Calu3 (cell line): ENCODE measurements at regions not wholly inside any gene's neighbourhood (a gene's known extent, or its start where the extent isn't known, plus 50 kb on each side); places are given as distances from the start of the nearest gene placed in this dataset.

Source experiments
- BruUV-seq: library from RNA; stranded (reverse); fragments of 400-500 nt; replicated peaks from 2 replicates; lab custom pipeline; 2021; lab: Mats Ljungman, UMichigan
- CTCF ChIA-PET: fragments of 300-600 bp; sonication (Branson Sonifier 250); formaldehyde crosslinking; loops from one replicate; lab custom pipeline; 2022; ENCODE audit warnings: antibody characterized with exemption; lab: Charles Lee
- DNase-seq: peaks from one replicate; pipeline ENCODE4 v3.0.0; 2022
- H3K27ac Mint-ChIP-seq: one replicate; pipeline ENCODE4 v1.8.0; 2022; ENCODE audit warnings: mixed read lengths; ENCODE audit not compliant: unreplicated experiment
- H3K27me3 Mint-ChIP-seq: one replicate; pipeline ENCODE4 v1.8.0; 2022; ENCODE audit warnings: mixed read lengths; ENCODE audit not compliant: unreplicated experiment
- H3K36me3 Mint-ChIP-seq: one replicate; pipeline ENCODE4 v1.8.0; 2022; ENCODE audit warnings: mild to moderate bottlenecking, moderate library complexity, mixed read lengths; ENCODE audit not compliant: insufficient read depth, unreplicated experiment
- H3K4me1 Mint-ChIP-seq: one replicate; pipeline ENCODE4 v1.8.0; 2022; ENCODE audit warnings: mild to moderate bottlenecking, low read depth, mixed read lengths; ENCODE audit not compliant: unreplicated experiment
- H3K4me3 Mint-ChIP-seq: one replicate; pipeline ENCODE4 v1.8.0; 2022; ENCODE audit warnings: mild to moderate bottlenecking, low read depth, moderate library complexity, mixed read lengths; ENCODE audit not compliant: unreplicated experiment
- H3K9me3 Mint-ChIP-seq: one replicate; pipeline ENCODE4 v1.8.0; 2022; ENCODE audit warnings: low read depth, mixed read lengths; ENCODE audit not compliant: unreplicated experiment
- intact Hi-C: fragments of 100-400 bp; cut with micrococcal nuclease; formaldehyde crosslinking; loops from one replicate; pipeline ENCODE4 v1.10.0; 2022; ENCODE audit not compliant: unreplicated experiment
- TF ChIP-seq, protein P1 (sequence below): fragments of 200-600 bp; IDR thresholded peaks from one replicate; pipeline ENCODE4 v1.8.0; 2022; ENCODE audit warnings: antibody characterized with exemption; ENCODE audit not compliant: unreplicated experiment

- TF ChIP-seq, protein P1, sequence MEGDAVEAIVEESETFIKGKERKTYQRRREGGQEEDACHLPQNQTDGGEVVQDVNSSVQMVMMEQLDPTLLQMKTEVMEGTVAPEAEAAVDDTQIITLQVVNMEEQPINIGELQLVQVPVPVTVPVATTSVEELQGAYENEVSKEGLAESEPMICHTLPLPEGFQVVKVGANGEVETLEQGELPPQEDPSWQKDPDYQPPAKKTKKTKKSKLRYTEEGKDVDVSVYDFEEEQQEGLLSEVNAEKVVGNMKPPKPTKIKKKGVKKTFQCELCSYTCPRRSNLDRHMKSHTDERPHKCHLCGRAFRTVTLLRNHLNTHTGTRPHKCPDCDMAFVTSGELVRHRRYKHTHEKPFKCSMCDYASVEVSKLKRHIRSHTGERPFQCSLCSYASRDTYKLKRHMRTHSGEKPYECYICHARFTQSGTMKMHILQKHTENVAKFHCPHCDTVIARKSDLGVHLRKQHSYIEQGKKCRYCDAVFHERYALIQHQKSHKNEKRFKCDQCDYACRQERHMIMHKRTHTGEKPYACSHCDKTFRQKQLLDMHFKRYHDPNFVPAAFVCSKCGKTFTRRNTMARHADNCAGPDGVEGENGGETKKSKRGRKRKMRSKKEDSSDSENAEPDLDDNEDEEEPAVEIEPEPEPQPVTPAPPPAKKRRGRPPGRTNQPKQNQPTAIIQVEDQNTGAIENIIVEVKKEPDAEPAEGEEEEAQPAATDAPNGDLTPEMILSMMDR, result no peak
- DNase-seq, result no peak
- no peaks in the 10 kb centered on the region for H3K9me3 Mint-ChIP-seq
- intact Hi-C loops, result no loop called here
- H3K27me3 Mint-ChIP-seq, result peaks cover 70% of the 10 kb centered on the region
- no peaks in the 10 kb centered on the region for H3K36me3 Mint-ChIP-seq
- H3K4me1 Mint-ChIP-seq, result no peaks in the 10 kb centered on the region
- BruUV-seq, result no TSS peak
- H3K4me3 Mint-ChIP-seq, result no peak overlapping the region
- CTCF ChIA-PET, result no interaction called here
- H3K27ac Mint-ChIP-seq, result no peak overlapping the region
Measured at GRCh38 chr6:44554861-44555260, 167.4 kb downstream of the CDC5L start.

- peaks cover 60% of the 10 kb centered on the region for H3K27me3 Mint-ChIP-seq
- CTCF ChIA-PET, result no interaction called here
- H3K4me3 Mint-ChIP-seq, result no peak overlapping the region
- TF ChIP-seq, protein P1, result no peak
- BruUV-seq, result no TSS peak
- DNase-seq, result peak; percentile 48
- intact Hi-C loops, result no loop called here
- H3K4me1 Mint-ChIP-seq, result no peaks in the 10 kb centered on the region
- no peaks in the 10 kb centered on the region for H3K36me3 Mint-ChIP-seq
- H3K9me3 Mint-ChIP-seq, result no peaks in the 10 kb centered on the region
- H3K27ac Mint-ChIP-seq, result no peak overlapping the region
Measured at GRCh38 chr6:44556046-44556445, 168.5 kb downstream of the CDC5L start.

DNA sequence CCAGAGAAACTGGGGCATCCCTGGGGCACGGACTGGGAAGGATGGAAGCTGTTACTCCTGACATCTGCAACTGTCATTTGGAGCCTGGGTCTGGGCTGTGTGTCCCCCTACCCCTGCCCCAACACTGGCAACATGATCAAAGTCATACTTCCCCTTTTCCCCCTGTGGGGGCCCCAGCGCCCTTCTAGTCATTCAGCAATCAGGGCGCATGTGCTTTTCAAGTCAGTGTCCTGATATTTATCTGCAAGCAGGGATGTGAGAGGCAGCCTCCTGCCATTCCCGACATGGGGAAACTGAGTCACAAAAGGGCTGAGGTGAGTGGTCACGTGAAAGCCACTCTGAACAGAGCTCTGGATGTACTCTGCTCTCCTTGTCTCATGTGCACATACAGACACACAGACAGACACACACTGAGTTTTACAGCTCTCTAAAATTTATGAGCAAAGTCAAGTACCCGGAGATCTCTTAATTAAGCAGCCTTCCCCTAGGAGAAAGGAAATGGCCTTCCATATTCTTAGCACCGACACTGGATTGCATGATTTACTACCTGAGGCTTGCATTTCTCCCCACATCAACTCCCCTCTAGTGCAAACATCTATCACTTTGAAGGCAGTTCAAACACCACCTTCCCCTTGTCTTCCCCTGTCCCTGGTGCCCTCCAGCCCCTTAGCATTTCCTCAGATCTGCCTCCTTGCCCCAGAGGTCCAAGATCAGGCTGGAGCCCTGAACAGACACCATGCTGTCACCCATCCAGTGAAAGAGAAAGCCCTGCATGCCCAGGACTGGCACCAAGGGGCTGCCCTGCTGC is 170.7 kb downstream of the CDC5L start:
- H3K27ac Mint-ChIP-seq, result no peak overlapping the region
- H3K9me3 Mint-ChIP-seq, result no peaks in the 10 kb centered on the region
- no peaks in the 10 kb centered on the region for H3K4me1 Mint-ChIP-seq
- CTCF ChIA-PET, result no interaction called here
- peaks cover 48% of the 10 kb centered on the region for H3K27me3 Mint-ChIP-seq
- no peak for DNase-seq
- BruUV-seq, result no TSS peak
- TF ChIP-seq, protein P1, result no peak
- H3K36me3 Mint-ChIP-seq, result no peaks in the 10 kb centered on the region
- intact Hi-C loops, result no loop called here
- H3K4me3 Mint-ChIP-seq, result no peak overlapping the region

DNA sequence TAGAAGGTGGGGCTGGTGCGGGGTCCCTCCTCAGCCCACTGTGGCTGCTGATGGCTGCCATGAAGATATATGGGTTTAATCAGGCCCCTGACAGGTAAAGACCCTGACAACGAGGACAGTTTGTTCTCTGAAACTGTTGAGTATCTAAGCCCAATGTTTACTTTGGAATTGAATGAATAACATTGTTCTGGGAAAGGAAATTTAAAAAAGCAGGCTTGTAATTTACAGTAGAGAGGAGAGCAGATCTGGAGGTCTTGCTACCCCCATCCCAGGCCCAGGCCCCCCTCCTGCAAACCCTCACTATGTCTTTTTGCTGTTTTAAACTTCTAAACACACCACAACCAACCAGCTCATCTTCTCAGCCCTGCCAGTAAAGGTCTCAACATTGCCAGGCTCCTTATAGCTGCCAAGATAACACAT is 171.3 kb downstream of the CDC5L start:
- TF ChIP-seq, protein P1, result no peak
- CTCF ChIA-PET, result no interaction called here
- Mint-ChIP-seq H3K9me3 (no peaks in the 10 kb centered on the region), H3K4me3 (no peak overlapping the region), H3K27me3 (peaks cover 44% of the 10 kb centered on the region), H3K36me3 (no peaks in the 10 kb centered on the region), H3K27ac (no peak overlapping the region), H3K4me1 (no peaks in the 10 kb centered on the region)
- intact Hi-C loops, result no loop called here
- no peak for DNase-seq
- BruUV-seq, result no TSS peak
